ENCODE measurements at regions not wholly inside any gene's neighbourhood (a gene's known extent, or its start where the extent isn't known, plus 50 kb on each side); places are given as distances from the start of the nearest gene placed in this dataset.

GRCh38 chrX:20374900-20375438 lies 108.3 kb upstream of the RPS6KA3 start:
- no peak overlapping the region for H3K4me3 ChIP-seq
- H3K9me3 ChIP-seq, result no peaks in the 10 kb centered on the region
- DNase-seq, result no peak
- TF ChIP-seq CTCF (IDR thresholded peaks at IDR 0.05), result no peak
- H3K4me1 ChIP-seq, result no peaks in the 10 kb centered on the region
- no peaks in the 10 kb centered on the region for H3K27me3 ChIP-seq
- no peaks in the 10 kb centered on the region for H3K36me3 ChIP-seq
- no peak overlapping the region for H3K27ac ChIP-seq
- intact Hi-C loops (cut with DNase I), result no loop called here
- no peak overlapping the region for H3K9ac ChIP-seq (ENCODE audit: low read depth in 2 of 2, low read length in 2 of 2)

GRCh38 chrX:20374450-20374849 lies 107.7 kb upstream of the RPS6KA3 start:
- H3K27ac ChIP-seq, result no peak overlapping the region

GRCh38 chrX:20373063-20373462 lies 106.4 kb upstream of the RPS6KA3 start:
- Histone ChIP-seq H3K4me3 (no peak overlapping the region), H3K27ac (no peak overlapping the region), H3K4me1 (no peaks in the 10 kb centered on the region), H3K9ac (ENCODE audit: low read depth in 2 of 2, low read length in 2 of 2) (no peak overlapping the region), H3K27me3 (no peaks in the 10 kb centered on the region), H3K36me3 (no peaks in the 10 kb centered on the region), H3K9me3 (no peaks in the 10 kb centered on the region)
- DNase-seq, result no peak
- TF ChIP-seq CTCF (IDR thresholded peaks at IDR 0.05), result no peak
- intact Hi-C loops (cut with DNase I), result no loop called here

More at GRCh38 chrX:20374450-20374849, 107.7 kb upstream of the RPS6KA3 start:
- Histone ChIP-seq H3K9me3 (no peaks in the 10 kb centered on the region), H3K4me3 (no peak overlapping the region), H3K27me3 (no peaks in the 10 kb centered on the region), H3K9ac (ENCODE audit: low read depth in 2 of 2, low read length in 2 of 2) (no peak overlapping the region), H3K4me1 (no peaks in the 10 kb centered on the region), H3K36me3 (no peaks in the 10 kb centered on the region)
- intact Hi-C loops (cut with DNase I), result no loop called here
- no peak for TF ChIP-seq CTCF (IDR thresholded peaks at IDR 0.05)
- DNase-seq, result no peak

- TF ChIP-seq CTCF (IDR thresholded peaks at IDR 0.05), result no peak
- H3K27me3 ChIP-seq, result no peaks in the 10 kb centered on the region
- no peaks in the 10 kb centered on the region for H3K4me1 ChIP-seq
- no peaks in the 10 kb centered on the region for H3K36me3 ChIP-seq
- no peak overlapping the region for H3K9ac ChIP-seq (ENCODE audit: low read depth in 2 of 2, low read length in 2 of 2)
- H3K27ac ChIP-seq, result no peak overlapping the region
- DNase-seq, result no peak
- intact Hi-C loops (cut with DNase I), result no loop called here
- no peak overlapping the region for H3K4me3 ChIP-seq
- no peaks in the 10 kb centered on the region for H3K9me3 ChIP-seq
These were observed 105.8 kb upstream of the RPS6KA3 start for GRCh38 chrX:20372533-20372932.

GRCh38 chrX:20369468-20369867 lies 102.8 kb upstream of the RPS6KA3 start:
- Histone ChIP-seq H3K27ac (no peak overlapping the region), H3K4me3 (no peak overlapping the region), H3K9me3 (no peaks in the 10 kb centered on the region), H3K36me3 (no peaks in the 10 kb centered on the region), H3K4me1 (no peaks in the 10 kb centered on the region), H3K27me3 (no peaks in the 10 kb centered on the region), H3K9ac (ENCODE audit: low read depth in 2 of 2, low read length in 2 of 2) (no peak overlapping the region)
- intact Hi-C loops (cut with DNase I), result no loop called here
- TF ChIP-seq CTCF (IDR thresholded peaks at IDR 0.05), result no peak
- no peak for DNase-seq

All from colonic mucosa (tissue), 4 donors.